Activated CD4-positive, CD25-positive, alpha-beta regulatory T cell (primary cell): ENCODE measurements at regions not wholly inside any gene's neighbourhood (a gene's known extent, or its start where the extent isn't known, plus 50 kb on each side); places are given as distances from the start of the nearest gene placed in this dataset.

Source experiments
- DNase-seq, 4 experiments: peaks; one replicate each; lab custom pipeline; 2025; lab: John Stamatoyannopoulos, UW

DNA sequence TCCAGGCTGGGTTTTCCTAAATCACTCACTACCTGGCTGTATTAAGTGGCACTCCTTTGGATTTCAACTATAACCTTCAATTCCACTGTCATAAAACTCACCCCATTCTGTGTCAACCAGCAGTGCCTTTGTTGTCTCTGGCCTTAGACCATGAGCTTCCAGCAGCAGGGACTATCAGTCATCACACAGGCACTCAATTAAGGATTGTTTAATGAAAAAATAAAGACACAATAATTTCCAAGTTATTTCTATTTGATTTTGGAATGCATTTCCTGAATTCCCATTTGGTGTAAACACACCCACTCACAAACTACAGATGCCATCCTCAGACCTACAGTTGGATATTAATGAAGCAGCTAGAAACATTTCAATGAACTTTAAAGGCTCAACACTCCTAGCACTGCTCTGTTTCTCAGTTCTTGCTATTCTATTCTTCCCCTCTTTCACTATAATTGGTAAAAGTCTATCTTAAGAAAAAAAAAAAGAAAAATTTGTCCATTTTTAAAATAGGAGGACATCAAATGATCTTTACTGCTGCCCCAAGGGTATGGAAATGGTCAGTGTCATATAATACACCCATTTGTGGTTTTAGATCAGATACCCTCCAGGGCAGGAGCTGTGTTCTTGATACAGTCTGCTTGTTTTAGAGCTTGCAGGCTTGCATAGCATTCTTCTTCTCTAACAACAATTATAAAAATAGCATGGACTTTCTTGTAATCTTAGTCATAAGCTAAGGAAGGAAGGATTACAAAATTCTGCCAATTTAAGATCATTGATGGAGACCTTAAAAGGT, 156.4 kb downstream of the PTGER3 start:
- no peak for DNase-seq

GRCh38 chr1:70892140-70892539, 155.5 kb downstream of the PTGER3 start:
- no peak for DNase-seq

GRCh38 chr1:70892930-70893329, 154.7 kb downstream of the PTGER3 start:
- DNase-seq: no peak

DNA sequence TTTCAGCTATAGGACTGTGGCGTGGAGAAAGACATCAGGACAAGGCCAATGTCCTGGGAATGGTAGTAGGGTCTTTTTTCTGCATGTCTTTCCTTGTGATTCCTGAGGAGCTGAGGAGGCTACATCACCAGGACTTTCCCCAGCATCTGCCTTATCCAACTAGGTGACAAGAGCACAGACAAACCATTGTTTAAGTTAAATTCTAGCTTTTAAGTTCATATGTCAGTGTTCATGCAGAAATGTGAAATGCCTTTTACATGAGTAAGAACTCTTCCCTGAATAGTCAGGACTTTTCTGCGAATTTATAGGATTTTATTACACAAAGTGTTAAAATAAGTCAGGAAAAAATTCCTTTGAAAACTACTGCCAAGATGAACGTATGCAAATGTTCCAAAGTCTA, 154.2 kb downstream of the PTGER3 start:
- DNase-seq: no peak

- DNase-seq: no peak
Observed at GRCh38 chr1:70895531-70895930, 152.1 kb downstream of the PTGER3 start.

DNA sequence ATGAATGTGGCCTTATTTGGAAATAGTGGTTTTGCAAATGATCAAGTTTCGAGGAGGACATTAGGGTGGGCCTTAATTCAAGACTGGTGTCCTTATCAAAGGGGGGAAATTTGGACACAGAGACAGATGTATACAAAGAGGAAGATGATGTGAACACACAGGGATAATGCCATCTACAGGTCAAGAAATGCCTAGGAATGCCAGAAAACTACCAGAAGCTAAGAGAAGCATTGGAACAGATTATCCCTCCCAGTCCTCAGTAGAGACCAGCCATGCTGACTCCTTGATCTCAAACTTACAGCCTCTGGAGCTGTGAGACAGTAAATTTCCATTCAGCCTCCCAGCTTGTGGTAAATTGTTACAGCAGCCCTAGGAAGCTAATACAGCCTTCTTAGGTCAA, 151.4 kb downstream of the PTGER3 start:
- no peak for DNase-seq

- DNase-seq: no peak
Observed at GRCh38 chr1:70897273-70897672, 150.3 kb downstream of the PTGER3 start.

- no peak for DNase-seq
Observed at GRCh38 chr1:70899735-70900134, 147.9 kb downstream of the PTGER3 start.

DNA sequence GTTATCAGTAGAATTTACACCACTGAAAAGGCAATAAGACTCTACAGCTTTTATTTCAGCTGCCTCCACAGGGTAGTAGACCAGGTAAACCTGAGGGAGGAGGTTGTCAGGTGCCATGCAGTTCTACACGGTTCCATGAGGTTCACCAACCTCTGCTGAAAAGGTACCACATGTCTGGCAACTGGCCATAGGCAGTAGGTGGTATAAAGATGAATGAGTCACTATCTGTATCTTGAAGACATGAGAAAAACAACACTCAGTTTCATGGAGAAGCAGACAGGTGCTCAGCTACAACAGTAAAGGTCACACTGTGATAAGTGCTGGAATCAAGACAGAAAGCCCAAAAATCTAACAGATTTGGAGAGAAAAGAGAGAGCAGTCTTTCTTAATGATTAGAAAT, 145.4 kb downstream of the PTGER3 start:
- DNase-seq: no peak

- no peak for DNase-seq
Observed at GRCh38 chr1:70906800-70907199, 140.8 kb downstream of the PTGER3 start.

DNA sequence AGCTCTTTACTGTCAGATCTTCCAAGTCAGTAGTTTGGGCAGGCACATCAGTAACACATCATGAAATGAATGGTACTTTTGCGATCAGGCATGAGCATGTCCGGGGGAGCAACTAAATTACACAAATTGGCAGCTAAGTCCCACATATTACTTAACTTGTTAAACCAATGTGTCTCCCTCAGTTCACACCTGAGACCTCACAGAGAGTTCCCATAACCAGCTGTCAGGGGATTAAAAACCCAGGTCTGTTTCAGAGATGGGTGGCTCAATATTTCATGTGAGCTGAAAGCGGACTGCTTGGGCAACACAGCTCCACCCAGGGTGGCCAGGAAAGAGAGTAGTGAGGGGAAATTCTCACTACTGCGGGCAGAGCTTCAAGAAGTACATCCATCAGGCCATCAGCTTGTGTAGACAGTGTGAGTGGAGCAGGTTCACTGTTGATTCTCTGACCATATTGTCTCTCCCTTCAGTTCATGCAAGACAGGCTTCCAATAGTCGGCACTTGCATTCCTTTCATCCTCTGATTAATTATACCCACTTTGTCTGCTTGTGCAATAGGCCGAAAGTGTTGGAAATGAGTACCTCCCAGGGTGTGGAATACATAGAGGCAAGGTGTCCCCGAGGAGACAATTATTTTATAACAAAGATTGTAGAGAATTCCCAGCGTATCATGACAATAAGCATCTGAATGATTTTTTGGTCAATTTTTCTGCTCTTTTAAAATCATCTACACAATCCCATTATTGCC, 139.9 kb downstream of the PTGER3 start:
- no peak for DNase-seq

DNA sequence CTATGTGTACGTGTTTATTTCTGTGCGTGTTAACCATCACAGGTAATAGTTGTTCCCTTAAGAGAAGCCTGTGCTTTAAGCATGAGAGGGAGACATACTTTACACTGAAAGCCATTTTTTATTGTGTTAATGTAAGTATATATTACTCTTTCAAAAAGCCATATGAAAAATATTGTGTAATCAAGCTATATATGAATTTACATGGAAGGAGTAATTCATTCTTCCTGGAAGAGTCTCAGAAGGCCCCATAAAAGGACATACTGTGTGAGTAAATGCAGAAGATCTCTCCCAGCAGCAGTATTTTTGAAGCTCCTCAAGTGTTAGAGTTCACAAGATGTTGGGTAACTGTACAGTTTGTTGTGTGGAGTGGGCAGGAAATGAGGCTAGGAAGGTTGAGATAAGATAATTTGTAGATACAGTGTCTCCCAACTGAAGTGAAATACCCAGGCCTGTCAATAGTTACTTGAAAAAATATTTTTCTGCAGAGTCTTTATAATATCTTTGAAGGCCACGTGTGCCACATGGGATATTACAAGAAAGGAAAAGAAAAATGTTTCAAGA, 138.3 kb downstream of the PTGER3 start:
- no peak for DNase-seq

GRCh38 chr1:70910013-70910412, 137.6 kb downstream of the PTGER3 start:
- no peak for DNase-seq

DNA sequence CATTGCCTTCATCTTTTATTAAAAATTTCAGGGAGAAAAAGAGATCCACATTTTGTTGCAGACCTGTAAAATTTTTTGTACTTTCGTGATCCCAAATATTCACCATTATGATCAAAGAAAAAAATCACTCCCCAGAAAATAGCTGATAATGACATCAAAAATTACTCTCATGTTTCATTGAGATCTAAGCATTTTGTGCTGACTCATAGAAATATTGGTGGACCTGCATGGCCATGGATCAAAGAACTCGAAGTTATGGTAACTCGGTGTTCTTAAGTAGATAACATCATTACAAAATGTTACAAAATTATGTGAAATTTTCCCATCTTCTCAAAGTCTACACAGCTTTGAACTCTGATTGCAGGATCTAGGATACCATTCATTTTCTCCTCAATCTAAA, 135.8 kb downstream of the PTGER3 start:
- no peak for DNase-seq

DNA sequence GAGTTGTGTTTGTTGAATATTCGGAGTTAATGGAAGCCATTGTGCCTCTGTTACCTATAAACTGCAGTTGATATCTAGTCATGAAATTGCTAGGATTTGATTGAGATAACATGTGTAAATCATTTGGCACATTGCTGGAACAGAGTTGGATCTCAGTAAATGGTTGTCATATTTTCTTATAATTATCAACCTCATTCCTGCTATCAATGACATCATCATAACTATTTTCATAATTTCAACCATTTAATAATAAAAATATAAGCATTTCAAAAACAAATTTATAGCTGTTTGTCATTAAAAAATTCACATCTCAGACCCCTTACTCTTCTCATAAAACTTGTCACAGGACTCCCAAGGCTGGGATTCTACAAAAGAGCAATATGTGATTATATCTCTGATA, 133.4 kb downstream of the PTGER3 start:
- DNase-seq: no peak

- DNase-seq: no peak
Observed at GRCh38 chr1:70915258-70916033, 132.2 kb downstream of the PTGER3 start.

DNA sequence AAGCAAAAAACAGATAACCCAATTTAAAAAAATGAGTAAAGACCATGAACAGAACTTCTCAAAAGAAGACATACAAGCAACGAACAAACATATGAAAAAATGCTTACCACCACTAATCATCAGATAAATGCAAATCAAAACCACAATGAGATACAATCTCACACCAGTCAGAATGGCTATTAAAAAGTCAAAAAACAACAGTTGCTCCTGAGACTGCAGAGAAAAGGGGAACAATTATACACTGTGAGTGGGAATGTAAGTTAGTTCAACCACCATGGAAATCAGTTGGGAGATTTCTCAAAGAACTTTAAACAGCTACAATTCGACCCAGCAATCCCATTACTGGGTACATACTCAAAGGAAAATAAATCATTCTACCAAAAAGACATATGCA, 131.6 kb downstream of the PTGER3 start:
- no peak for DNase-seq

DNA sequence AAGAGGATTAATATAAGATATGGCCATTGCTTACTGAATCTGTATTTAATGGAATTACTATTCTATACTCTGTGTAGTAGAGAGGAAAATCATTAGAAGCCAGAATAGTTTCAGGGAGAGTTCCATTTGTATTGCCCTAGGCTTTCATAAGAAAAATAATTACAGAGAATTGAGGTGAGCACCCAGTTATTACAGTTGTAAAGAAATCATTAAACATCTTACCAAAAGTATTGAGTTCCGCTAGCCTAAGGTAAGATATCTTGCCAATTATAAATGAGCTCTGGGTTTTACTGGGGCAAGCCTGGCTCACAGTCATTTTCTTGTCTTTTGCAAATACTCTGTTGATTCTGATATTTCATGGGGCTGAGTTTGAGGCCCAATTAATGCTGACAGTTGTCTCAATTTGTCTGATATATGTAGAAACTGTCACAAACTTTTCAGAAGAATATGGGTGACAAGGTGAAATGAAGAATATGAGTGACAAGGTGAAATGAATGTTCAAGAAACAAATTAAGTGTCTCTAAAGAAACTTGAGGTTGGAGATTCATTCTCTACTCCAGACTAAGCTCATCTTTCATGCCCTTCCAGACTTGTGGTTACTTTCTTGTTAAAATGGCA, 127.8 kb downstream of the PTGER3 start:
- DNase-seq: no peak
